PC-3 (cell line): ENCODE measurements at regions not wholly inside any gene's neighbourhood (a gene's known extent, or its start where the extent isn't known, plus 50 kb on each side); places are given as distances from the start of the nearest gene placed in this dataset.

Experiments
- ATAC-seq: fragments of 200-7000 bp; cut with Tn5 transposase; 2 replicates; pipeline ENCODE4 v1.9.1; 2020; ENCODE audit warnings: mild to moderate bottlenecking, moderate library complexity
- BruUV-seq: library from RNA; stranded (reverse); fragments of 400-500 nt; replicated peaks from 2 replicates; lab custom pipeline; 2021; lab: Mats Ljungman, UMichigan
- CTCF ChIA-PET: fragments of 300-600 bp; sonication (Branson Sonifier 250); formaldehyde crosslinking; loops from one replicate; lab custom pipeline; 2022; ENCODE audit warnings: antibody characterized with exemption; lab: Charles Lee
- POLR2A ChIA-PET: fragments of 300-600 bp; sonication (Branson Sonifier 250); formaldehyde crosslinking; loops from one replicate; lab custom pipeline; 2022; ENCODE audit warnings: antibody characterized with exemption; ENCODE audit not compliant: unreplicated experiment; lab: Charles Lee
- DNase-seq: peaks from one replicate; pipeline ENCODE4 v3.0.0-alpha.2; 2015
- H2AFZ ChIP-seq: fragments of 300-600 bp; sonication (generic); 2 replicates; pipeline ENCODE4 v1.6.0; 2016; ENCODE audit warnings: antibody characterized with exemption, low read length
- H3F3A ChIP-seq: fragments of 300-600 bp; sonication (generic); one replicate; pipeline ENCODE4 v1.6.0; 2017; ENCODE audit warnings: antibody characterized with exemption, low read length, control low read depth, mild to moderate bottlenecking; ENCODE audit not compliant: unreplicated experiment
- H3K27ac ChIP-seq: fragments of 300-600 bp; sonication (generic); 2 replicates; pipeline ENCODE4 v1.5.1; 2016; ENCODE audit warnings: mild to moderate bottlenecking, low read length
- H3K27me3 ChIP-seq: fragments of 300-600 bp; sonication (generic); 2 replicates; pipeline ENCODE4 v1.6.1; 2016; ENCODE audit warnings: low read length, mixed read lengths
- H3K36me3 ChIP-seq: fragments of 300-600 bp; sonication (generic); 2 replicates; pipeline ENCODE4 v1.6.1; 2016; ENCODE audit warnings: low read depth, mixed run types, low read length, mixed read lengths
- H3K4me1 ChIP-seq: fragments of 300-600 bp; sonication (generic); 2 replicates; pipeline ENCODE4 v1.5.1; 2016; ENCODE audit warnings: low read length; ENCODE audit not compliant: insufficient read depth
- H3K4me2 ChIP-seq: fragments of 300-600 bp; sonication (generic); 2 replicates; pipeline ENCODE4 v1.6.0; 2016; ENCODE audit warnings: low read length
- H3K4me3 ChIP-seq: fragments of 300-600 bp; sonication (generic); 2 replicates; pipeline ENCODE4 v1.5.1; 2016; ENCODE audit warnings: mild to moderate bottlenecking, low read length, mixed read lengths
- H3K79me2 ChIP-seq: fragments of 300-600 bp; sonication (generic); 2 replicates; pipeline ENCODE4 v1.6.1; 2017; ENCODE audit warnings: low read length, mixed read lengths
- H3K9ac ChIP-seq: fragments of 300-600 bp; sonication (generic); 2 replicates; pipeline ENCODE4 v1.6.0; 2016; ENCODE audit warnings: mild to moderate bottlenecking, low read length
- H3K9me2 ChIP-seq: fragments of 300-600 bp; sonication (generic); replicated peaks from 2 replicates; pipeline ENCODE4 v1.6.1; 2016; ENCODE audit warnings: mixed run types, low read length, mixed read lengths
- H3K9me3 ChIP-seq: fragments of 300-600 bp; sonication (generic); 2 replicates; pipeline ENCODE4 v1.6.1; 2016; ENCODE audit warnings: low read length, mixed read lengths
- H4K20me1 ChIP-seq: fragments of 300-600 bp; sonication (generic); 2 replicates; pipeline ENCODE4 v1.6.1; 2016; ENCODE audit warnings: low read length, mixed read lengths
- EZH2 ChIP-seq: fragments of 300-600 bp; sonication (generic); IDR thresholded peaks from one replicate; pipeline ENCODE4 v1.6.1; 2017; ENCODE audit warnings: antibody characterized with exemption, mild to moderate bottlenecking, low read length; ENCODE audit not compliant: unreplicated experiment
- EZH2phosphoT487 ChIP-seq: fragments of 300-600 bp; sonication (generic); IDR thresholded peaks from 2 replicates; pipeline ENCODE4 v1.6.1; 2018; ENCODE audit warnings: mild to moderate bottlenecking, antibody characterized with exemption, low read length, borderline replicate concordance
- intact Hi-C: fragments of 100-400 bp; cut with micrococcal nuclease; formaldehyde crosslinking; loops from 2 replicates; pipeline ENCODE4 v1.9.0; 2023
- TF ChIP-seq, protein P1 (sequence below): fragments of 300-600 bp; sonication (generic); conservative IDR thresholded peaks from 2 replicates; pipeline ENCODE4 v1.5.1; 2017; ENCODE audit warnings: antibody characterized with exemption, low read depth, mild to moderate bottlenecking, low read length

DNA sequence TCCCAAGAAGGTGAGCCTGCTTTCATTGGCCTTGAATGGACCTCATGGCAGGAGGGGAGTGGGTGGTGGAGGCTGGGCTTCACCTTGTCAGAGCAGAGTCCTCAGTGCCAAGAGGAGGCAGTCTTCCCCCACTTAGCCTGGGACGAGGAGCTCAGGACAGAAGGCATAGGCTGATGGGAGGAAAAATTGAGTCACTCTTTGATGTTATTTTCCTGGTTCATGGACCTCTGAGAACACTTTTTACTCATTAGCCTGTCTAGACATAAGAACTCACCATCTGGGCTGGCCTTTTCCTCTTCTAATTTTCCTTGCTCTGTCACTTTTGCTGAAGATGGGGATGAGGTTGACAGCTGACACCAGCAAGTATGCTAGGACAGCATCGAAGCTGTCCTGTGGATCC is 225.7 kb upstream of the TNP1 start:
- no peak overlapping the region for H3K4me2 ChIP-seq
- no TSS peak for BruUV-seq
- no peak overlapping the region for H2AFZ ChIP-seq
- H4K20me1 ChIP-seq: no peaks in the 10 kb centered on the region
- intact Hi-C loops: no loop called here
- no peaks in the 10 kb centered on the region for H3F3A ChIP-seq
- no peaks in the 10 kb centered on the region for H3K79me2 ChIP-seq
- no peaks in the 10 kb centered on the region for H3K9me3 ChIP-seq
- no peak overlapping the region for H3K27ac ChIP-seq
- POLR2A ChIA-PET: no interaction called here
- H3K9ac ChIP-seq: no peak overlapping the region
- DNase-seq (no peak), ATAC-seq (no peak)
- TF ChIP-seq, protein P1, sequence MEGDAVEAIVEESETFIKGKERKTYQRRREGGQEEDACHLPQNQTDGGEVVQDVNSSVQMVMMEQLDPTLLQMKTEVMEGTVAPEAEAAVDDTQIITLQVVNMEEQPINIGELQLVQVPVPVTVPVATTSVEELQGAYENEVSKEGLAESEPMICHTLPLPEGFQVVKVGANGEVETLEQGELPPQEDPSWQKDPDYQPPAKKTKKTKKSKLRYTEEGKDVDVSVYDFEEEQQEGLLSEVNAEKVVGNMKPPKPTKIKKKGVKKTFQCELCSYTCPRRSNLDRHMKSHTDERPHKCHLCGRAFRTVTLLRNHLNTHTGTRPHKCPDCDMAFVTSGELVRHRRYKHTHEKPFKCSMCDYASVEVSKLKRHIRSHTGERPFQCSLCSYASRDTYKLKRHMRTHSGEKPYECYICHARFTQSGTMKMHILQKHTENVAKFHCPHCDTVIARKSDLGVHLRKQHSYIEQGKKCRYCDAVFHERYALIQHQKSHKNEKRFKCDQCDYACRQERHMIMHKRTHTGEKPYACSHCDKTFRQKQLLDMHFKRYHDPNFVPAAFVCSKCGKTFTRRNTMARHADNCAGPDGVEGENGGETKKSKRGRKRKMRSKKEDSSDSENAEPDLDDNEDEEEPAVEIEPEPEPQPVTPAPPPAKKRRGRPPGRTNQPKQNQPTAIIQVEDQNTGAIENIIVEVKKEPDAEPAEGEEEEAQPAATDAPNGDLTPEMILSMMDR: no peak
- TF ChIP-seq EZH2: no peak
- no peak for TF ChIP-seq EZH2phosphoT487
- H3K4me3 ChIP-seq: no peak overlapping the region
- H3K27me3 ChIP-seq: no peaks in the 10 kb centered on the region
- H3K4me1 ChIP-seq: peaks cover 8% of the 10 kb centered on the region; the same call in 1 of the 2 replicates
- no peaks in the 10 kb centered on the region for H3K9me2 ChIP-seq
- H3K36me3 ChIP-seq: no peaks in the 10 kb centered on the region
- CTCF ChIA-PET: no interaction called here

DNA sequence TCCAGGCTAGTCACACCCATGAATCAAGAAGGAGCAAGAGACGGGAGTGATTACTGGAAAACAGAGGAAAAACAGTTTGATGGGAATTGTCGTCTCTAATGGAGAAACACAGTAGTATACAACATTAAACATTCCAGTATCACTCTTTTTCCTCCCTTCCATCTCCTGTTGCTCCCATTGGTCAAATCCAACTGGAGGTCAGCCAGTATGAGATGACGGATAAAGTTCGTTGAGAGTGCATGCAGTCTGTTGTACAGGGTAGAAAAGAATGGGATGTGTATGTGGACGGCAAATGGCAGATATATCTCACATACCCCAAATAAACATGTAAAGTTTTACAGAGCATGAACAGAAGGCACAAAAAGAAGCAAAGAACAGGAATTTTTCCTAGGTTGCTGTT is 221.9 kb upstream of the TNP1 start:
- Histone ChIP-seq H3K27ac (no peak overlapping the region), H3K9ac (no peak overlapping the region), H4K20me1 (no peaks in the 10 kb centered on the region), H3F3A (no peaks in the 10 kb centered on the region), H3K27me3 (no peaks in the 10 kb centered on the region), H3K4me2 (no peak overlapping the region), H3K9me3 (no peaks in the 10 kb centered on the region), H3K4me1 (no peaks in the 10 kb centered on the region), H2AFZ (no peak overlapping the region), H3K36me3 (no peaks in the 10 kb centered on the region), H3K9me2 (no peaks in the 10 kb centered on the region), H3K79me2 (no peaks in the 10 kb centered on the region), H3K4me3 (no peak overlapping the region)
- BruUV-seq: no TSS peak
- DNase-seq (no peak), ATAC-seq (no peak)
- TF ChIP-seq, protein P1: no peak
- no peak for TF ChIP-seq EZH2
- TF ChIP-seq EZH2phosphoT487: no peak
- POLR2A ChIA-PET: no interaction called here
- intact Hi-C loops: no loop called here
- CTCF ChIA-PET: no interaction called here

GRCh38 chr2:217079165-217079564 is 219.3 kb upstream of the TNP1 start:
- H3K27me3 ChIP-seq: no peaks in the 10 kb centered on the region
- H3K9me2 ChIP-seq: no peaks in the 10 kb centered on the region
- TF ChIP-seq EZH2phosphoT487 (no peak), EZH2 (no peak)
- TF ChIP-seq, protein P1: no peak
- H2AFZ ChIP-seq: no peak overlapping the region
- H3K4me2 ChIP-seq: no peak overlapping the region
- ChIA-PET POLR2A (interaction anchor here (0.6 kb wide), 1 partner anchor 147 kb away, joined by 4 read pairs; no protein-coding TSS in a partner anchor), CTCF (no interaction called here)
- intact Hi-C loops: no loop called here
- no peak overlapping the region for H3K9ac ChIP-seq
- no peaks in the 10 kb centered on the region for H3K9me3 ChIP-seq
- no peak overlapping the region for H3K4me3 ChIP-seq
- BruUV-seq: no TSS peak
- ATAC-seq (no peak), DNase-seq (no peak)
- H4K20me1 ChIP-seq: no peaks in the 10 kb centered on the region
- H3K4me1 ChIP-seq: no peaks in the 10 kb centered on the region
- H3K27ac ChIP-seq: no peak overlapping the region
- H3F3A ChIP-seq: no peaks in the 10 kb centered on the region
- no peaks in the 10 kb centered on the region for H3K79me2 ChIP-seq
- H3K36me3 ChIP-seq: no peaks in the 10 kb centered on the region
